SK-N-SH treated with all-trans-retinoic acid at 6 μM for 48 hours (cell line): ENCODE measurements at regions not wholly inside any gene's neighbourhood (a gene's known extent, or its start where the extent isn't known, plus 50 kb on each side); places are given as distances from the start of the nearest gene placed in this dataset.

Experiments used
- ARNTL ChIP-seq: fragments of 450-650 bp; formaldehyde crosslinking; IDR thresholded peaks from 2 replicates; pipeline ENCODE4 v1.5.0; 2020; ENCODE audit warnings: low read depth, mild to moderate bottlenecking, moderate library complexity, borderline replicate concordance
- CREB5 ChIP-seq: fragments of 250-450 bp; sonication (Bioruptor Pico); IDR thresholded peaks from 2 replicates; pipeline ENCODE4 v1.5.1; 2020; ENCODE audit warnings: low read depth, mild to moderate bottlenecking, moderate library complexity
- CSDC2 ChIP-seq: fragments of 250-450 bp; sonication (Bioruptor Pico); IDR thresholded peaks from 2 replicates; pipeline ENCODE4 v1.5.0; 2020; ENCODE audit warnings: mild to moderate bottlenecking, moderate library complexity
- ESRRG ChIP-seq: fragments of 250-450 bp; sonication (Bioruptor Pico); IDR thresholded peaks from 2 replicates; pipeline ENCODE4 v1.6.1; 2021; ENCODE audit warnings: mild to moderate bottlenecking
- GLIS3 ChIP-seq: fragments of 250-450 bp; sonication (Bioruptor Pico); IDR thresholded peaks from 2 replicates; pipeline ENCODE4 v1.5.0; 2020; ENCODE audit warnings: mild to moderate bottlenecking, moderate library complexity
- PATZ1 ChIP-seq: fragments of 250-450 bp; sonication (Bioruptor Pico); IDR thresholded peaks from 2 replicates; pipeline ENCODE4 v1.8.0; 2020; ENCODE audit warnings: mild to moderate bottlenecking, moderate library complexity, borderline replicate concordance
- RARB ChIP-seq: fragments of 250-450 bp; sonication (Bioruptor Pico); IDR thresholded peaks from 2 replicates; pipeline ENCODE4 v1.8.0; 2021; ENCODE audit warnings: mild to moderate bottlenecking, moderate library complexity
- SNAI2 ChIP-seq: fragments of 250-450 bp; sonication (Bioruptor Pico); IDR thresholded peaks from 2 replicates; pipeline ENCODE4 v1.5.0; 2020; ENCODE audit warnings: mild to moderate bottlenecking, moderate library complexity
- TOX ChIP-seq: fragments of 250-450 bp; sonication (Bioruptor Pico); IDR thresholded peaks from 2 replicates; pipeline ENCODE4 v1.8.0; 2021; ENCODE audit warnings: mild to moderate bottlenecking, moderate library complexity, borderline replicate concordance
- TSHZ2 ChIP-seq: fragments of 250-450 bp; sonication (Bioruptor Pico); IDR thresholded peaks from 2 replicates; pipeline ENCODE4 v1.5.0; 2020; ENCODE audit warnings: mild to moderate bottlenecking, moderate library complexity
- ZFP3 ChIP-seq: fragments of 250-450 bp; sonication (Bioruptor Pico); IDR thresholded peaks from 2 replicates; pipeline ENCODE4 v1.5.0; 2020; ENCODE audit warnings: mild to moderate bottlenecking, moderate library complexity
- ZFP30 ChIP-seq: fragments of 450-650 bp; formaldehyde crosslinking; IDR thresholded peaks from 2 replicates; pipeline ENCODE4 v1.5.0; 2022; ENCODE audit warnings: mild to moderate bottlenecking, moderate library complexity
- ZNF70 ChIP-seq: fragments of 450-650 bp; formaldehyde crosslinking; IDR thresholded peaks from 2 replicates; pipeline ENCODE4 v1.5.0; 2020; ENCODE audit warnings: mild to moderate bottlenecking, moderate library complexity

- TF ChIP-seq ZFP30 (CRISPR knock-in tag): no peak
- TF ChIP-seq ZNF70: no peak
- TF ChIP-seq TSHZ2 (CRISPR knock-in tag): no peak
- TF ChIP-seq ESRRG (CRISPR knock-in tag): no peak
- TF ChIP-seq RARB (CRISPR knock-in tag): no peak
- TF ChIP-seq TOX (CRISPR knock-in tag): no peak
- no peak for TF ChIP-seq CSDC2 (CRISPR knock-in tag)
- no peak for TF ChIP-seq SNAI2 (CRISPR knock-in tag)
- TF ChIP-seq PATZ1: no peak
- no peak for TF ChIP-seq ZFP3 (CRISPR knock-in tag)
- no peak for TF ChIP-seq CREB5
- no peak for TF ChIP-seq GLIS3 (CRISPR knock-in tag)
- no peak for TF ChIP-seq ARNTL
Measured at GRCh38 chr17:14947671-14948070, 317.5 kb downstream of the PMP22 start.
